DOHH2 (cell line): ENCODE measurements at regions not wholly inside any gene's neighbourhood (a gene's known extent, or its start where the extent isn't known, plus 50 kb on each side); places are given as distances from the start of the nearest gene placed in this dataset.

Source experiments
- H3F3A ChIP-seq: fragments of 200-600 bp; sonication (generic), shearing (Covaris generic); 2 replicates; pipeline ENCODE4 v1.6.0; 2016; ENCODE audit warnings: antibody characterized with exemption, mild to moderate bottlenecking; ENCODE audit not compliant: control insufficient read depth, insufficient read depth
- H3K27ac ChIP-seq: fragments of 200-600 bp; sonication (generic); 2 replicates; pipeline ENCODE4 v1.5.1; 2014; ENCODE audit warnings: low read depth, mild to moderate bottlenecking, low read length, moderate library complexity
- H3K27me3 ChIP-seq: fragments of 200-600 bp; sonication (generic); 2 replicates; pipeline ENCODE4 v1.6.1; 2014; ENCODE audit warnings: mild to moderate bottlenecking, low read length, mixed read lengths; ENCODE audit not compliant: control insufficient read depth
- H3K36me3 ChIP-seq: fragments of 200-600 bp; sonication (generic); 2 replicates; pipeline ENCODE4 v1.6.1; 2014; ENCODE audit warnings: mild to moderate bottlenecking, low read length, moderate library complexity, mixed read lengths; ENCODE audit not compliant: control insufficient read depth
- H3K4me1 ChIP-seq: fragments of 200-600 bp; sonication (generic); 2 replicates; pipeline ENCODE4 v1.6.1; 2014; ENCODE audit warnings: mild to moderate bottlenecking, low read length, mixed read lengths; ENCODE audit not compliant: control insufficient read depth
- H3K4me2 ChIP-seq: fragments of 200-600 bp; sonication (generic); 2 replicates; pipeline ENCODE4 v1.6.0; 2014; ENCODE audit warnings: mild to moderate bottlenecking, low read length, moderate library complexity
- H3K4me3 ChIP-seq: fragments of 200-600 bp; sonication (generic); 2 replicates; pipeline ENCODE4 v1.5.1; 2014; ENCODE audit warnings: mild to moderate bottlenecking, low read length, mixed read lengths
- H3K79me2 ChIP-seq: fragments of 200-600 bp; sonication (generic); 2 replicates; pipeline ENCODE4 v1.6.1; 2014; ENCODE audit warnings: mild to moderate bottlenecking, low read length, mixed read lengths; ENCODE audit not compliant: control insufficient read depth
- H3K9me2 ChIP-seq: fragments of 200-600 bp; sonication (generic); replicated peaks from 2 replicates; pipeline ENCODE4 v1.6.1; 2014; ENCODE audit warnings: mild to moderate bottlenecking, low read length, mixed read lengths; ENCODE audit not compliant: control insufficient read depth
- H3K9me3 ChIP-seq: fragments of 200-600 bp; sonication (generic); 2 replicates; pipeline ENCODE4 v1.6.1; 2014; ENCODE audit warnings: antibody characterized with exemption, low read length, mixed read lengths; ENCODE audit not compliant: control insufficient read depth, insufficient read depth
- H4K20me1 ChIP-seq: fragments of 200-600 bp; sonication (generic); 2 replicates; pipeline ENCODE4 v1.6.0; 2014; ENCODE audit warnings: low read depth, mild to moderate bottlenecking, antibody characterized with exemption, low read length, moderate library complexity; ENCODE audit not compliant: control insufficient read depth, insufficient read depth
- EZH2phosphoT487 ChIP-seq: fragments of 200-600 bp; sonication (generic); IDR thresholded peaks from 2 replicates; pipeline ENCODE4 v1.6.1; 2017; ENCODE audit warnings: borderline replicate concordance, mild to moderate bottlenecking, antibody characterized with exemption, low read length, moderate library complexity, mixed read lengths
- TF ChIP-seq, protein P1 (sequence below): fragments of 200-600 bp; sonication (generic); IDR thresholded peaks from one replicate; pipeline ENCODE4 v1.5.1; 2014; ENCODE audit warnings: antibody characterized with exemption, mild to moderate bottlenecking, low read depth, low read length; ENCODE audit not compliant: poor library complexity, severe bottlenecking

- peaks cover 4% of the 10 kb centered on the region for H3K27me3 ChIP-seq
- H3K27ac ChIP-seq, result no peak overlapping the region
- peaks cover 8% of the 10 kb centered on the region; the same call in 1 of the 2 replicates for H3K4me1 ChIP-seq
- H3K9me2 ChIP-seq, result no peaks in the 10 kb centered on the region
- no peaks in the 10 kb centered on the region for H4K20me1 ChIP-seq
- no peak overlapping the region for H3K4me3 ChIP-seq
- no peaks in the 10 kb centered on the region for H3K36me3 ChIP-seq
- no peaks in the 10 kb centered on the region for H3F3A ChIP-seq
- no peak overlapping the region for H3K4me2 ChIP-seq
- no peak for TF ChIP-seq EZH2phosphoT487
- TF ChIP-seq, protein P1, sequence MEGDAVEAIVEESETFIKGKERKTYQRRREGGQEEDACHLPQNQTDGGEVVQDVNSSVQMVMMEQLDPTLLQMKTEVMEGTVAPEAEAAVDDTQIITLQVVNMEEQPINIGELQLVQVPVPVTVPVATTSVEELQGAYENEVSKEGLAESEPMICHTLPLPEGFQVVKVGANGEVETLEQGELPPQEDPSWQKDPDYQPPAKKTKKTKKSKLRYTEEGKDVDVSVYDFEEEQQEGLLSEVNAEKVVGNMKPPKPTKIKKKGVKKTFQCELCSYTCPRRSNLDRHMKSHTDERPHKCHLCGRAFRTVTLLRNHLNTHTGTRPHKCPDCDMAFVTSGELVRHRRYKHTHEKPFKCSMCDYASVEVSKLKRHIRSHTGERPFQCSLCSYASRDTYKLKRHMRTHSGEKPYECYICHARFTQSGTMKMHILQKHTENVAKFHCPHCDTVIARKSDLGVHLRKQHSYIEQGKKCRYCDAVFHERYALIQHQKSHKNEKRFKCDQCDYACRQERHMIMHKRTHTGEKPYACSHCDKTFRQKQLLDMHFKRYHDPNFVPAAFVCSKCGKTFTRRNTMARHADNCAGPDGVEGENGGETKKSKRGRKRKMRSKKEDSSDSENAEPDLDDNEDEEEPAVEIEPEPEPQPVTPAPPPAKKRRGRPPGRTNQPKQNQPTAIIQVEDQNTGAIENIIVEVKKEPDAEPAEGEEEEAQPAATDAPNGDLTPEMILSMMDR, result no peak
- no peaks in the 10 kb centered on the region for H3K79me2 ChIP-seq
- no peaks in the 10 kb centered on the region for H3K9me3 ChIP-seq
Measured at GRCh38 chr3:10602769-10603768, 97.7 kb upstream of the ATP2B2 start.

GRCh38 chr3:10609134-10609533 is 103.7 kb upstream of the ATP2B2 start:
- TF ChIP-seq EZH2phosphoT487, result no peak
- TF ChIP-seq, protein P1, result no peak
- no peak overlapping the region for H3K4me2 ChIP-seq
- H3K36me3 ChIP-seq, result no peaks in the 10 kb centered on the region
- no peaks in the 10 kb centered on the region for H4K20me1 ChIP-seq
- H3K9me3 ChIP-seq, result peaks cover 4% of the 10 kb centered on the region
- no peaks in the 10 kb centered on the region for H3K9me2 ChIP-seq
- no peak overlapping the region for H3K27ac ChIP-seq
- H3F3A ChIP-seq, result no peaks in the 10 kb centered on the region
- no peak overlapping the region for H3K4me3 ChIP-seq
- no peaks in the 10 kb centered on the region for H3K79me2 ChIP-seq
- no peaks in the 10 kb centered on the region for H3K4me1 ChIP-seq
- H3K27me3 ChIP-seq, result no peaks in the 10 kb centered on the region

DNA sequence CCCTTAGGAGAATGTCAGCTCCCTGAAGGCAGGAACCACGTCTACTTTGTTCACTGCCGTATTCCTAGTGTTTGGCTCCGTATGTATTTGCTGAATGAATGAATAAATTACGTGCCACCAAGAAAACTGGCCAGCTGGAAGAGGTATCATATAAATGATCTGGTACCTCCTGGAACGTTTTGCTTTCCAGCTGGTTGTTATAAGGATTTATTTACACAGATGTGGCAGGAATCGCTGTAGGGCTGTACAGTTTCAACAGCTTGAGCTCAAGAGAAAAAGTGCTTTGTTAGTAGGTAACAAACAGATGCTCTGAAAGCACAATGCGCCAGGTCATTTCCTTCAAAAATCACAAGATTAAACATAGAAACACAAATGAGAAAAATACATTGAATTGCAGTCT is 108.8 kb upstream of the ATP2B2 start:
- Histone ChIP-seq H4K20me1 (no peaks in the 10 kb centered on the region), H3K36me3 (no peaks in the 10 kb centered on the region), H3K9me3 (peaks cover 4% of the 10 kb centered on the region), H3K9me2 (no peaks in the 10 kb centered on the region), H3K4me2 (no peak overlapping the region), H3F3A (no peaks in the 10 kb centered on the region), H3K27ac (no peak overlapping the region), H3K27me3 (peaks cover 4% of the 10 kb centered on the region; the same call in 1 of the 2 replicates), H3K79me2 (no peaks in the 10 kb centered on the region), H3K4me3 (no peak overlapping the region), H3K4me1 (no peaks in the 10 kb centered on the region)
- TF ChIP-seq, protein P1, result no peak
- TF ChIP-seq EZH2phosphoT487, result no peak
